HG03039 (cell line): ENCODE measurements at regions not wholly inside any gene's neighbourhood (a gene's known extent, or its start where the extent isn't known, plus 50 kb on each side); places are given as distances from the start of the nearest gene placed in this dataset.
"Not testable (repeated sequence)": the region's sequence is repeated elsewhere in the genome, so short reads cannot be mapped to it uniquely, and the experiment has no call there.

Experiments used
- ATAC-seq: cut with Tn5 transposase; IDR thresholded peaks from one replicate; pipeline ENCODE4 v1.9.1; 2021; ENCODE audit warnings: mild to moderate bottlenecking, moderate library complexity; ENCODE audit not compliant: unreplicated experiment

GRCh38 chr1:214095896-214096295 lies 108.1 kb downstream of the PROX1 start:
- ATAC-seq, result not testable (repeated sequence)

- ATAC-seq, result no peak
These were observed 113.5 kb downstream of the PROX1 start for GRCh38 chr1:214101246-214101645.

- no peak for ATAC-seq
These were observed 114.1 kb downstream of the PROX1 start for GRCh38 chr1:214101828-214102227.

- no peak for ATAC-seq
These were observed 115.1 kb downstream of the PROX1 start for GRCh38 chr1:214102907-214103306.

- ATAC-seq, result no peak
These were observed 116.0 kb downstream of the PROX1 start for GRCh38 chr1:214103778-214104177.

- no peak for ATAC-seq
These were observed 118.6 kb downstream of the PROX1 start for GRCh38 chr1:214106375-214106774.

- ATAC-seq, result no peak
These were observed 119.7 kb downstream of the PROX1 start for GRCh38 chr1:214107322-214108096.

- no peak for ATAC-seq
These were observed 120.3 kb downstream of the PROX1 start for GRCh38 chr1:214108097-214108446.

GRCh38 chr1:214111796-214112195 lies 124.0 kb downstream of the PROX1 start:
- no peak for ATAC-seq

- ATAC-seq, result no peak
These were observed 128.5 kb downstream of the PROX1 start for GRCh38 chr1:214116258-214116657.

GRCh38 chr1:214117780-214118179 lies 130.0 kb downstream of the PROX1 start:
- no peak for ATAC-seq

- no peak for ATAC-seq
These were observed 132.4 kb downstream of the PROX1 start for GRCh38 chr1:214120191-214120590.

- no peak for ATAC-seq
These were observed 133.2 kb downstream of the PROX1 start for GRCh38 chr1:214120951-214121350.

GRCh38 chr1:214122110-214122509 lies 134.3 kb downstream of the PROX1 start:
- no peak for ATAC-seq

GRCh38 chr1:214123061-214123784 lies 135.4 kb downstream of the PROX1 start:
- ATAC-seq, result no peak

GRCh38 chr1:214124281-214124805 lies 136.6 kb downstream of the PROX1 start:
- no peak for ATAC-seq

- no peak for ATAC-seq
These were observed 137.1 kb downstream of the PROX1 start for GRCh38 chr1:214124915-214125314.

GRCh38 chr1:214125819-214126218 lies 138.0 kb downstream of the PROX1 start:
- ATAC-seq, result no peak

- no peak for ATAC-seq
These were observed 138.9 kb downstream of the PROX1 start for GRCh38 chr1:214126697-214127146.

GRCh38 chr1:214127705-214128104 lies 139.9 kb downstream of the PROX1 start:
- no peak for ATAC-seq

GRCh38 chr1:214135886-214136285 lies 145.1 kb upstream of the SMYD2 start:
- ATAC-seq, result no peak

GRCh38 chr1:214136324-214136919 lies 144.5 kb upstream of the SMYD2 start:
- ATAC-seq, result no peak
